ENCODE measurements at regions not wholly inside any gene's neighbourhood (a gene's known extent, or its start where the extent isn't known, plus 50 kb on each side); places are given as distances from the start of the nearest gene placed in this dataset.
"Not testable (repeated sequence)": the region's sequence is repeated elsewhere in the genome, so short reads cannot be mapped to it uniquely, and the experiment has no call there.

- H3K27me3 ChIP-seq; H3K4me1 ChIP-seq (ENCODE audit: low read depth); DNase-seq (ENCODE audit: low read depth in 1 of 2, low spot score in 1 of 2); H3K9me3 ChIP-seq (ENCODE audit: low read depth); H3K4me3 ChIP-seq; H3K27ac ChIP-seq; H3K36me3 ChIP-seq: not testable (repeated sequence)
These were observed 52.0 kb downstream of the SYT15B start for GRCh38 chr10:47711428-47711827.

GRCh38 chr10:47710443-47710842 lies 52.9 kb downstream of the SYT15B start:
- H3K27me3 ChIP-seq; H3K36me3 ChIP-seq; H3K4me3 ChIP-seq; H3K9me3 ChIP-seq (ENCODE audit: low read depth); H3K27ac ChIP-seq; H3K4me1 ChIP-seq (ENCODE audit: low read depth); DNase-seq (ENCODE audit: low read depth in 1 of 2, low spot score in 1 of 2): not testable (repeated sequence)

DNA sequence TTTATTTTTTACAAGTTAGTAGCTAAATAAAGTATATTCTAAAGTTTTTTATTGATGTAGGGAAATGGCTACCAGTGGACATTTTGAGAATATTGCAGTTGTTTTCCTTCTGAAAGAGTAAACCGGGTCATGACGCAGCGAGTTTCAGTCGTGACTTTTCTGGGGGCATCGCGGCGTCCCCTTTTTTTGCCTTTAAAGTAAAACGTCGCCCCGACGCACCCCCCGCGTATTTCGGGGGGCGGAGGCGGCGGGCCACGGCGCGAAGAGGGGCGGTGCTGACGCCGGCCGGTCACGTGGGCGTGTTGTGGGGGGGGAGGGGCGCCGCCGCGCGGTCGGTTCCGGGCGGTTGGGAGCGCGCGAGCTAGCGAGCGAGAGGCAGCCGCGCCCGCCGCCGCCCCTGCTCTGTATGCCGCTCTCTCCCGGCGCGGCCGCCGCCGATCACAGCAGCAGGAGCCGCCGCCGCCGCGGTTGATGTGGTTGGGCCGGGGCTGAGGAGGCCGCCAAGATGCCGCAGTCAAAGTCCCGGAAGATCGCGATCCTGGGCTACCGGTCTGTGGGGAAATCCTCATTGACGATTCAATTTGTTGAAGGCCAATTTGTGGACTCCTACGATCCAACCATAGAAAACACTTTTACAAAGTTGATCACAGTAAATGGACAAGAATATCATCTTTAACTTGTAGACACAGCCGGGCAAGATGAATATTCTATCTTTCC lies 57.5 kb downstream of the SYT15B start:
- Histone ChIP-seq H3K27ac (peak overlapping the region; percentile 75), H3K4me3 (peak overlapping the region; percentile 41)
- H3K36me3 ChIP-seq; H3K27me3 ChIP-seq; H3K9me3 ChIP-seq (ENCODE audit: low read depth); H3K4me1 ChIP-seq (ENCODE audit: low read depth): not testable (repeated sequence)
- peak in 1 of 2 donors; percentile 14 for DNase-seq (ENCODE audit: low read depth in 1 of 2, low spot score in 1 of 2)

- not testable (repeated sequence) for H3K27ac ChIP-seq; H3K36me3 ChIP-seq; H3K9me3 ChIP-seq (ENCODE audit: low read depth)
These were observed 62.1 kb downstream of the SYT15B start for GRCh38 chr10:47701285-47701684.

GRCh38 chr10:47699854-47700253 lies 63.5 kb downstream of the SYT15B start:
- H3K36me3 ChIP-seq, H3K4me3 ChIP-seq, H3K27ac ChIP-seq: not testable (repeated sequence)

More at GRCh38 chr10:47701285-47701684, 62.1 kb downstream of the SYT15B start:
- not testable (repeated sequence) for H3K4me3 ChIP-seq; H3K27me3 ChIP-seq; H3K4me1 ChIP-seq (ENCODE audit: low read depth)
- DNase-seq (ENCODE audit: low read depth in 1 of 2, low spot score in 1 of 2), result peak in 1 of 2 donors; percentile 40

GRCh38 chr10:47696170-47696569 lies 67.2 kb downstream of the SYT15B start:
- DNase-seq (ENCODE audit: low read depth in 1 of 2, low spot score in 1 of 2); H3K27ac ChIP-seq; H3K4me1 ChIP-seq (ENCODE audit: low read depth); H3K4me3 ChIP-seq; H3K9me3 ChIP-seq (ENCODE audit: low read depth); H3K27me3 ChIP-seq; H3K36me3 ChIP-seq: not testable (repeated sequence)

More at GRCh38 chr10:47699854-47700253, 63.5 kb downstream of the SYT15B start:
- not testable (repeated sequence) for H3K4me1 ChIP-seq (ENCODE audit: low read depth); H3K27me3 ChIP-seq; H3K9me3 ChIP-seq (ENCODE audit: low read depth)
- peak in 1 of 2 donors; percentile 2 for DNase-seq (ENCODE audit: low read depth in 1 of 2, low spot score in 1 of 2)

GRCh38 chr10:47695149-47695548 lies 68.2 kb downstream of the SYT15B start:
- H3K27me3 ChIP-seq; DNase-seq (ENCODE audit: low read depth in 1 of 2, low spot score in 1 of 2); H3K9me3 ChIP-seq (ENCODE audit: low read depth); H3K4me1 ChIP-seq (ENCODE audit: low read depth); H3K36me3 ChIP-seq; H3K27ac ChIP-seq; H3K4me3 ChIP-seq: not testable (repeated sequence)

GRCh38 chr10:47690304-47690703 lies 73.1 kb downstream of the SYT15B start:
- not testable (repeated sequence) for H3K27me3 ChIP-seq; H3K27ac ChIP-seq; H3K4me1 ChIP-seq (ENCODE audit: low read depth); H3K9me3 ChIP-seq (ENCODE audit: low read depth); H3K4me3 ChIP-seq; DNase-seq (ENCODE audit: low read depth in 1 of 2, low spot score in 1 of 2); H3K36me3 ChIP-seq

- not testable (repeated sequence) for DNase-seq (ENCODE audit: low read depth in 1 of 2, low spot score in 1 of 2); H3K27ac ChIP-seq; H3K36me3 ChIP-seq; H3K27me3 ChIP-seq; H3K4me1 ChIP-seq (ENCODE audit: low read depth); H3K4me3 ChIP-seq; H3K9me3 ChIP-seq (ENCODE audit: low read depth)
These were observed 79.4 kb downstream of the SYT15B start for GRCh38 chr10:47683826-47684475.

DNA sequence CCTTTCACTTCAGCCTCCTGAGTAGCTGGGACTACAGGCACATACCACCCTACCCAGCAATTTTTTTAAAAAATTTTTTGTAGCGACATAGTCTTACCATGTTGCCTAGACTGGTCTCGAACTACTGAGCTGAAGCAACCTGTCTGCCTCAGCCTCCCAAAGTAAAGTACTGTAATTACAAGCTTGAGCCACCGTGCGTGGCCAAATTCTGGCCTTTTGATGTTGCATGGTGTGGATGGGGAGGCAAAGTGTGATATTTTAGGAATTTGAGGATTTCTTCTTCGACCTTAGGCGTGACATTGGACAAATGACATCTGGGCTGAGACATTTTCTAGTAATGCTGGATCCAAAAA lies 81.8 kb downstream of the SYT15B start:
- H3K27me3 ChIP-seq; H3K4me1 ChIP-seq (ENCODE audit: low read depth); H3K9me3 ChIP-seq (ENCODE audit: low read depth); DNase-seq (ENCODE audit: low read depth in 1 of 2, low spot score in 1 of 2); H3K4me3 ChIP-seq; H3K36me3 ChIP-seq; H3K27ac ChIP-seq: not testable (repeated sequence)

- H3K4me1 ChIP-seq (ENCODE audit: low read depth); H3K36me3 ChIP-seq; H3K9me3 ChIP-seq (ENCODE audit: low read depth); H3K4me3 ChIP-seq; DNase-seq (ENCODE audit: low read depth in 1 of 2, low spot score in 1 of 2); H3K27ac ChIP-seq; H3K27me3 ChIP-seq: not testable (repeated sequence)
These were observed 82.3 kb downstream of the SYT15B start for GRCh38 chr10:47680848-47681637.

- not testable (repeated sequence) for H3K27ac ChIP-seq; H3K9me3 ChIP-seq (ENCODE audit: low read depth); H3K4me3 ChIP-seq; H3K27me3 ChIP-seq; DNase-seq (ENCODE audit: low read depth in 1 of 2, low spot score in 1 of 2); H3K4me1 ChIP-seq (ENCODE audit: low read depth); H3K36me3 ChIP-seq
These were observed 87.3 kb downstream of the SYT15B start for GRCh38 chr10:47676102-47676501.

DNA sequence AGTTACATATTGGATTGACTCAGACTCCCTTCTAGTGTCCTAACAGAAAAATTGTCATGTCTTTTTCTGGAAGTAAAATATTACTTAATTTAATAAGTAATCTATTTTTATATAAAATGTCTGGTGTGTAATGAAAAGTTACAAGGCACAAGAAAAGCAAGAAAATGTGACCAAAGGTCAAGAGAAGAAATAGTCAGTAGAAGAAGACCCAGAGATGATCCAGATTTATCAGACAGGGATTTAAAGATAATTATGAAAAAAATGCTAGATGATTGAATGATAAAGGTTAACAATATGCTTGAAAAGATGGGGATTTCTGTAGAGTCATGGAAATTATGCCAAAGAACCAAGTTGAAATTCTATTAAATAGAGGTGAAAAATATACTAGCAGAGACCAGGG lies 87.8 kb downstream of the SYT15B start:
- not testable (repeated sequence) for H3K4me1 ChIP-seq (ENCODE audit: low read depth); H3K27me3 ChIP-seq; H3K36me3 ChIP-seq; DNase-seq (ENCODE audit: low read depth in 1 of 2, low spot score in 1 of 2); H3K9me3 ChIP-seq (ENCODE audit: low read depth); H3K27ac ChIP-seq; H3K4me3 ChIP-seq

DNA sequence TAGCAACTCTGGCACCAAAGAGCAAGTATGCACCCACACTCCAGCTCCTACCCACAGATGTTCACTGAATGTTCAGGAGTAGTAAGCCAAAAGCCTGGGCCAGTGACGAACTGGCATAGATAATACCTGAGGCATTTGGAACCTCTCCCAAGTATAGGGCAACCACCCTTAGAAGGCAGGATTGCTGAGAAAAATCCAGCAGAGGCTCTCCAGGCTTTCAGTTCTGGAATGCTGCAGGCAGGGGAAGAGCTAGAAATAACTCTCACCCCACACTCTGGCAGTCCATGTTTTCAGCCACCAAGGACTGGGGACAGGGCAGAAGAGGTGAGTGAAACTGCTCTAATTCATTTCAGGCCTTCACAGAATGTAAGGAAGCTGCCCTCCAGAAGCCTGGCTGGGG lies 90.3 kb downstream of the SYT15B start:
- H3K27me3 ChIP-seq; H3K4me3 ChIP-seq; H3K36me3 ChIP-seq; H3K9me3 ChIP-seq (ENCODE audit: low read depth); H3K4me1 ChIP-seq (ENCODE audit: low read depth): not testable (repeated sequence)
- peak in 1 of 2 donors; percentile 23 for DNase-seq (ENCODE audit: low read depth in 1 of 2, low spot score in 1 of 2)
- H3K27ac ChIP-seq, result peak overlapping the region; percentile 79

Measured in cardiac muscle cell (in vitro differentiated cells and primary cell).